SJSA1 (cell line): ENCODE measurements at regions not wholly inside any gene's neighbourhood (a gene's known extent, or its start where the extent isn't known, plus 50 kb on each side); places are given as distances from the start of the nearest gene placed in this dataset.
A peak's percentile ranks its signal among the peaks of the same experiment; 100 is the strongest.
"Not testable (repeated sequence)": the region's sequence is repeated elsewhere in the genome, so short reads cannot be mapped to it uniquely, and the experiment has no call there.

ENCODE experiments used
- DNase-seq, 2 experiments: peaks; one replicate each; pipeline ENCODE4 v3.0.0-alpha.2; 2015 to 2020; ENCODE audit warnings: low spot score in 2 of 2, low read depth in 1 of 2
- H3K27ac ChIP-seq: fragments of 250-450 bp; sonication (Bioruptor Pico); 2 replicates; pipeline ENCODE4 v1.5.1; 2020; ENCODE audit warnings: mild to moderate bottlenecking, moderate library complexity
- H3K27me3 ChIP-seq: fragments of 250-450 bp; sonication (Bioruptor Pico); replicated peaks from 2 replicates; pipeline ENCODE4 v1.5.1; 2020; ENCODE audit warnings: mild to moderate bottlenecking, moderate library complexity
- H3K36me3 ChIP-seq: fragments of 250-450 bp; sonication (Bioruptor Pico); 2 replicates; pipeline ENCODE4 v1.5.1; 2020; ENCODE audit warnings: mild to moderate bottlenecking
- H3K4me1 ChIP-seq: fragments of 250-450 bp; sonication (Bioruptor Pico); replicated peaks from 2 replicates; pipeline ENCODE4 v1.6.1; 2021; ENCODE audit warnings: mild to moderate bottlenecking
- H3K4me3 ChIP-seq: fragments of 250-450 bp; sonication (Bioruptor Pico); 2 replicates; pipeline ENCODE4 v1.5.1; 2020; ENCODE audit warnings: mild to moderate bottlenecking
- H3K9me3 ChIP-seq: fragments of 250-450 bp; sonication (Bioruptor Pico); replicated peaks from 2 replicates; pipeline ENCODE4 v1.5.1; 2020; ENCODE audit warnings: mild to moderate bottlenecking

GRCh38 chr15:85280203-85280602 is 100.2 kb upstream of the AKAP13 start:
- Histone ChIP-seq H3K4me3 (no peak overlapping the region), H3K27me3 (no peaks in the 10 kb centered on the region), H3K27ac (no peak overlapping the region), H3K9me3 (no peaks in the 10 kb centered on the region), H3K4me1 (peaks cover 19% of the 10 kb centered on the region), H3K36me3 (no peaks in the 10 kb centered on the region)
- DNase-seq, result no peak

GRCh38 chr15:85281293-85281882 is 99.0 kb upstream of the AKAP13 start:
- Histone ChIP-seq H3K27me3 (no peaks in the 10 kb centered on the region), H3K36me3 (no peaks in the 10 kb centered on the region), H3K4me1 (peaks cover 19% of the 10 kb centered on the region), H3K9me3 (no peaks in the 10 kb centered on the region), H3K27ac (no peak overlapping the region), H3K4me3 (no peak overlapping the region)
- no peak for DNase-seq

- H3K4me1 ChIP-seq, result peaks cover 19% of the 10 kb centered on the region
- no peaks in the 10 kb centered on the region for H3K36me3 ChIP-seq
- no peaks in the 10 kb centered on the region for H3K27me3 ChIP-seq
- no peak overlapping the region for H3K27ac ChIP-seq
- peak; percentile 64 to 79 for DNase-seq
- no peak overlapping the region; the same call in 1 of the 2 replicates for H3K4me3 ChIP-seq
- H3K9me3 ChIP-seq, result no peaks in the 10 kb centered on the region
These were observed 97.8 kb upstream of the AKAP13 start for GRCh38 chr15:85282504-85283115.

DNA sequence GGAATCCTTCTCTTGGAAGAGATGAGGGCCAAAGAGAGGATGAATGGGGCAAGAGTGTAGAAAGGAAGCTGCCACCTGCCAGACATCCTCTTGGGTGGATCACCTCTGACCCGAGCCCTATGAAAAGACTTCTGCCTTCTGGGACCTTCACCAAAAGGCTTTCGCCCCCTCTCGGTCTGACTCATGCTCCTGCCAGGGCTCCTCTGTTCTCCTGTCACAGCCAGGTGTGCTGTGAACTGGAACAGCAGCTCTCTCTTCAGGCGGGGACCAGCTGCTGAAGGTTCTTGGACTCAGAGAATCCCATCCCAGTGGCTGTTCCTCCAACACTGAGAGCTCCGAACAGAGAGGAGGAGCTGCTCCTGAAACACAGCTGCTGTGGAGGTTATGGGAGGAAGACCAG is 96.6 kb upstream of the AKAP13 start:
- not testable (repeated sequence) for H3K4me3 ChIP-seq, H3K9me3 ChIP-seq, H3K27ac ChIP-seq, H3K27me3 ChIP-seq, DNase-seq, H3K36me3 ChIP-seq
- peaks cover 19% of the 10 kb centered on the region for H3K4me1 ChIP-seq

DNA sequence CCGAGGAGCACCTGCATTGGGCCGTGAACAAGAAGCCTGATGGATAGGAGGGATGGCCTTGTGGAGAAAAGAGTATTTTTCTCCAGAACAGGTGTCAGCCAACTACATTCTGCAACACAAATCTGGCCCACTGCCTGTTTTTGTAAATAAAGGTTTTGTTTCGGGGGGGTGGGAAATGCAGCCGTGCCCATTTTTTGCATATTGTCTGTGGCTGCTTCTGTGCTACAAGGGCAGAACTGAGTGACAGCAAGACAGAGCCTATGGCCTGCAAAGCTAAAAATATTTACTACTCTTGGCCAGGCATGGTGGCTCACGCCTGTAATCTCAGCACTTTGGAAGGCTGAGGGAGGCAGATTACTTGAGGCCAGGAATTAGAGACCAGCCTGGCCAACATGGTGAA is 95.9 kb upstream of the AKAP13 start:
- H3K9me3 ChIP-seq, result no peaks in the 10 kb centered on the region
- H3K36me3 ChIP-seq, result no peaks in the 10 kb centered on the region
- peak in 1 of 2 experiments; percentile 19 for DNase-seq
- no peaks in the 10 kb centered on the region for H3K27me3 ChIP-seq
- no peak overlapping the region for H3K27ac ChIP-seq
- no peak overlapping the region for H3K4me3 ChIP-seq
- peaks cover 21% of the 10 kb centered on the region for H3K4me1 ChIP-seq

- Histone ChIP-seq H3K27ac (no peak overlapping the region), H3K4me1 (peaks cover 16% of the 10 kb centered on the region), H3K4me3 (no peak overlapping the region), H3K27me3 (no peaks in the 10 kb centered on the region), H3K36me3 (no peaks in the 10 kb centered on the region), H3K9me3 (no peaks in the 10 kb centered on the region)
- peak; percentile 52 to 60 for DNase-seq
These were observed 90.6 kb upstream of the AKAP13 start for GRCh38 chr15:85289677-85290365.

GRCh38 chr15:85292583-85292982 is 87.8 kb upstream of the AKAP13 start:
- H3K27me3 ChIP-seq, result not testable (repeated sequence)

GRCh38 chr15:85296615-85297402 is 83.6 kb upstream of the AKAP13 start:
- no peak overlapping the region for H3K4me3 ChIP-seq
- peak; percentile 68 to 73 for DNase-seq
- no peak overlapping the region for H3K27ac ChIP-seq
- no peaks in the 10 kb centered on the region for H3K27me3 ChIP-seq
- 0 out of 2 replicates have a peak, but pooled peaks cover 5% of the 10 kb centered on the region for H3K4me1 ChIP-seq
- no peaks in the 10 kb centered on the region for H3K9me3 ChIP-seq
- no peaks in the 10 kb centered on the region for H3K36me3 ChIP-seq

More at GRCh38 chr15:85292583-85292982, 87.8 kb upstream of the AKAP13 start:
- not testable (repeated sequence) for H3K4me3 ChIP-seq, H3K27ac ChIP-seq, H3K9me3 ChIP-seq, H3K36me3 ChIP-seq
- peak in 1 of 2 experiments; percentile 11 for DNase-seq
- H3K4me1 ChIP-seq, result peaks cover 21% of the 10 kb centered on the region

- Histone ChIP-seq H3K36me3 (no peaks in the 10 kb centered on the region), H3K27ac (no peak overlapping the region), H3K9me3 (no peaks in the 10 kb centered on the region), H3K4me1 (0 out of 2 replicates have a peak, but pooled peaks cover 5% of the 10 kb centered on the region), H3K4me3 (no peak overlapping the region), H3K27me3 (no peaks in the 10 kb centered on the region)
- peak in 1 of 2 experiments; percentile 1 for DNase-seq
These were observed 82.9 kb upstream of the AKAP13 start for GRCh38 chr15:85297537-85297936.

GRCh38 chr15:85298366-85298765 is 82.0 kb upstream of the AKAP13 start:
- Histone ChIP-seq H3K9me3 (no peaks in the 10 kb centered on the region), H3K36me3 (no peaks in the 10 kb centered on the region), H3K27me3 (no peaks in the 10 kb centered on the region), H3K27ac (no peak overlapping the region), H3K4me3 (no peak overlapping the region), H3K4me1 (0 out of 2 replicates have a peak, but pooled peaks cover 5% of the 10 kb centered on the region)
- no peak for DNase-seq

DNA sequence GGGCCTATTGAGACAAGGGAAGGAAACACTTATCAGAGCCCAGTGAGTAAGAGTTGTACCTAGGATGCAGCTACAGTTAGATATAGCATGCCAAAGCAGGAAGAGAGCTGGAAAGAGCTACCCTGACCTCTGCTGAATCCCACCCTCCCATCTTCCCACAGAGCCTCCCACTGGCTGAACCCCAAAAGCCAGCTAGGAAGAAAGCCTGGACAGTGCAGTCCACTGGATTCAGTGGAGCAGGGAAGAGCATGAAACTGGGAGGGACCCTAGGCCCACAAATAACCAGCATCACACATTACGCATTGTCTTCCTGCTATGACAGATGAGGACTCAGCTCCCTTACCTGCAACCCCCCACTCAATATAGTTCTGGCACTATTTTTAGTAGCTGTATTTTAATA is 81.5 kb upstream of the AKAP13 start:
- Histone ChIP-seq H3K4me3 (no peak overlapping the region), H3K27ac (no peak overlapping the region), H3K9me3 (no peaks in the 10 kb centered on the region), H3K36me3 (no peaks in the 10 kb centered on the region), H3K27me3 (no peaks in the 10 kb centered on the region), H3K4me1 (0 out of 2 replicates have a peak, but pooled peaks cover 5% of the 10 kb centered on the region)
- peak in 1 of 2 experiments; percentile 12 for DNase-seq

DNA sequence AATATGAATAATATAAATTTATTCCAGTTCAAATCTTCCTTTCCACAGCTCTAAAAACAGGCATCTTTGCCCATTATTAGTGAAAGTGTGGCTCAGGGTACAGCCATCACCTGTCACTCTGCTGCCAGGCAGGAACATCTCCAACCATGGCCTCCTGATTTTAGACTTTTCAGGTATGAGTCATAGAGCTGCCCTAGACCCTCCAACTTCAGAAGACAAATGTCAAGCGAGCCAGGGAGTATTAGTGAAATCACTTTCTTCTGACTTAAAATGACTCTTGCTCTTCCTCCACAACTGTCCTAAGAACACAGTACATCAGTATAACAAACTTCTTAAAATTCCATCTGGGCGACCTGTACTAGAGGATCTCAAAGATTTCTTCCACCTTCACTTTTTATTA is 78.1 kb upstream of the AKAP13 start:
- H3K4me1 ChIP-seq, result no peaks in the 10 kb centered on the region
- peak in 1 of 2 experiments; percentile 4 for DNase-seq
- H3K9me3 ChIP-seq, result no peaks in the 10 kb centered on the region
- H3K27ac ChIP-seq, result no peak overlapping the region
- no peaks in the 10 kb centered on the region for H3K36me3 ChIP-seq
- no peaks in the 10 kb centered on the region for H3K27me3 ChIP-seq
- H3K4me3 ChIP-seq, result no peak overlapping the region

DNA sequence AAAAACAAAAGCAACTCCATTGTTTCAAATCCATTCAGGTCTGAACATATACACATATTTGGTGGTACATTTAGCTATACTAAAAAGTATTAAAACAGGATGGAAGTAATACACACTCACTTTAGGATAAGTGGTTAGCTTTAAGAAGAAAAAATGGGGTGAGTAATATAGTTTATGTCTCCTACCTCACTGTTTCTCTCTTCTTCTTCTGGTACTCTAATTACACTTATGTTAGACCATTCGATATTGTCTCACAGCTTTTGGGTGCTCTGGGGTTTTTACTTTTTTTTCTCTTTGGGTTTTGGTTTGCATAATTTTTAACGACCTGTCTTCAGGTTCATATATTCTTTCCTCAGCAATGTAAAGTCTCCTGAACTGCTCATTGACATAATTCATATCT is 75.4 kb upstream of the AKAP13 start:
- H3K9me3 ChIP-seq, result no peaks in the 10 kb centered on the region
- H3K36me3 ChIP-seq, result no peaks in the 10 kb centered on the region
- no peak overlapping the region for H3K4me3 ChIP-seq
- no peaks in the 10 kb centered on the region for H3K27me3 ChIP-seq
- H3K27ac ChIP-seq, result no peak overlapping the region
- no peak for DNase-seq
- H3K4me1 ChIP-seq, result no peaks in the 10 kb centered on the region
